NAMALWA (cell line): ENCODE measurements at regions not wholly inside any gene's neighbourhood (a gene's known extent, or its start where the extent isn't known, plus 50 kb on each side); places are given as distances from the start of the nearest gene placed in this dataset.
"Not testable (repeated sequence)": the region's sequence is repeated elsewhere in the genome, so short reads cannot be mapped to it uniquely, and the experiment has no call there.

Source experiments
- DNase-seq: peaks from one replicate; pipeline ENCODE4 v3.0.0-alpha.2; 2015; ENCODE audit warnings: low spot score

DNA sequence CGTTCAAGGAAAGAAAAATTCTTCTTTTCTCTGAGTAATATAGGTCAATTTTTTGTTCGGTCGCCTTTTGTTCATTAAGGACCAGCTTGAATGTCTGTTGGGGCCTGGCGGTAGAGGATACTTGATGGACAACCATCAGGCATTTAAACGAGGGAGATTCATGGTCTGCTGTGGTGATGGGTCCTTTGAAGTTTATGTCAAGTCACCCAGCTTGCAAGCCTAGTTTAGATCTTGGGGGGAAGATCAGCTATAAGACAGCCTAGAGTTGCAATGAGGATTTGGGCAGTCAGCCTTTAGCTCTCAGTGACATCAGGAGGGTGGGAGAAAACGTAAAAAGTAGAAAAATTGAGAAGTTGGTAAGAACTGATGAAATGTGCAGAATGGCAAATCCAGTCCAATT lies 80.2 kb upstream of the SPRY4 start:
- no peak for DNase-seq

DNA sequence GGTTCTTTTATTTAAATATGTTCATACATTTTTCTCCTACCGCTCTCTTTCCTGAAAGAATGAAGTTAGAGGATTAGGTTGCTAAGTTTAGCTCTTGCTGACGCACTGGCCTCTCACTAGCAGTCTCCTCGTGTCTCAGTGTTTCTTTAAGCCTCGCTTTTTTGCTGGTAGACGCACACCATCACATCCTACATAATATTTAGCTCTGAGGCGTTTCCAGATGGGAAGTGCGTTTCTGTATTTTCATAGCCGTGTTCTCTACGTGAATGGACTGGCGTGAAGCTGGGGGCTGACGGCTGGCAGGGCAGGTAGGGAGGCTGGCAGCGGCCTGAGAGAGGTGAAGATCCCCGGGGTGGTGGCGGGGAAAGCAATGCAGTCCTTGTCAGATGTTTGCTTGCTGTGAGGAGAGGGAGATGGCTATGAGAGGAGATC lies 79.2 kb upstream of the SPRY4 start:
- DNase-seq = no peak

GRCh38 chr5:142403583-142403982 lies 78.8 kb upstream of the SPRY4 start:
- no peak for DNase-seq

- no peak for DNase-seq
Measured at GRCh38 chr5:142402752-142403318, 78.0 kb upstream of the SPRY4 start.

GRCh38 chr5:142400415-142400814 lies 75.6 kb upstream of the SPRY4 start:
- no peak for DNase-seq

- no peak for DNase-seq
Measured at GRCh38 chr5:142399891-142400290, 75.1 kb upstream of the SPRY4 start.

DNA sequence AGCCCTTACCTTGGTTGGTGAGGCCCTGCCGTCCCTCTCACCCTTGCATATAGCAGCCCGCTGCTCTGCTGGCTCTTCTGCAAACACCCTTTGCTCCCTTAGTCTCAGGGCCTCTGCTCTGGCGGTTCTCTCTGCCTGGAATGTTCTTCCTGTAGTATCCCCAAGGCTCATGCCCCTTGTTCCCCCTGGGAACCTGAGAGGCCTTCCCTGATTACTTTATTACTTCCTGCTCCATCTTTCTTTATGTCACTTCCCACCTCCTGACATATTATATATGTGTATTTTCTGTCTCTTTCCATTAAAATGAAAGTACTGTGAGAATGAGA lies 73.9 kb upstream of the SPRY4 start:
- DNase-seq = no peak

GRCh38 chr5:142398011-142398729 lies 73.3 kb upstream of the SPRY4 start:
- not testable (repeated sequence) for DNase-seq

DNA sequence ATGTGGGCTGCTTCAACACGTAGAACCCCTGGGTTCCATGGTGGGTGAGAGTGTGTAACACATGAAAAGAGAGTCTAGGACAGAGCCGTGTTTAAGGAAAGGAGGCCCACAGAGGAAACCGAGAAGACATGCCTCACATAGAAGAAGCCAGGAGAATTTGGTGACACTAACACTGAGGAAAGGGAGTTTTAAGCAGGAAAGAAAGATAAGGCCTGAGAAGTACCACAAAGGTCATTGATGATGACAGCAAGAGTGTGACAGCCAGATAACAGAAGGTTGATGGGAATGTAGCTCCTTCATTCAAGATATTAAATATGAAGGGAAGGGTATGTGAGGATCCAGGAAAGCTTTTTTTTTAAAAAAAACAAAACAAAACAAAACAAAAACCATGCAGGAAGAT lies 72.4 kb upstream of the SPRY4 start:
- no peak for DNase-seq

- DNase-seq = peak; percentile 19
Measured at GRCh38 chr5:142396436-142397038, 71.7 kb upstream of the SPRY4 start.

GRCh38 chr5:142395334-142395733 lies 70.5 kb upstream of the SPRY4 start:
- no peak for DNase-seq

DNA sequence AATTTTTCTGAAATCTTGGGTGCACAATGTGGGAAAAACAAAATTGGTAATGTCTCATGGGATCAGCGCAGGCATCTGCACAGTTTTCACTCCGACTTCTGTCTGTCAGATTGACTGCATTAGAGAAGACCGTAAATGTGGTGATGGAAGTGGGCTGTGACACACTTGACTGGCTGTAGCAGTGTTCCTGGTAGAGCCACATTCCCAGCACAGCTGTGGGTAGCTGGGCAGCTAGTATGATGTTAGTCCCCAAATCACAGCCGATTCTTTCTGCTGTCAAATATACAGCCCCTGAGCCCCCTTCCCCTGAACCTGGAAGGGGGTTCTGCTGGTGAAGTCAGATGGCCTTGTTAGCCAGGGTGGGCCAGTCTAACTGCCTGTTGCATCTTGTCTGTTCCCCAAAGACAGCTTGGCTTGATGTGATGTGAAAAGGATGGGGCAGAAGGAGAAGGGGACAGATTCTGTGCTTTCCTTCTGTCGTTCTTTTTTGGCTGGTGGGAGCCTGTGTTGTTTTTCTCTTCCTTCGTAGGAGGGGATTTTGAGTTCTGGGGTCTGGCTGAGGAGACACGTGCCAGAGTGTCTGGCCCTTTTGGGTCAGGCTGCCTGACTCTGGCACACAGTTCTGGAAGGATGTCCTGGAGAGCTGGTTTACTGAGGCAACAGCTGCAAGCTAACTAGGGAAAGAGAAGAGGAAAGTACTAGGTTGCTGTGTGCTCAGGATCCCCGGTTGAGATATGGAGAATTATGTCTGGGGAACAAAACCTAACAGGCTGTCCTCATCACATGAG lies 66.4 kb upstream of the SPRY4 start:
- no peak for DNase-seq

DNA sequence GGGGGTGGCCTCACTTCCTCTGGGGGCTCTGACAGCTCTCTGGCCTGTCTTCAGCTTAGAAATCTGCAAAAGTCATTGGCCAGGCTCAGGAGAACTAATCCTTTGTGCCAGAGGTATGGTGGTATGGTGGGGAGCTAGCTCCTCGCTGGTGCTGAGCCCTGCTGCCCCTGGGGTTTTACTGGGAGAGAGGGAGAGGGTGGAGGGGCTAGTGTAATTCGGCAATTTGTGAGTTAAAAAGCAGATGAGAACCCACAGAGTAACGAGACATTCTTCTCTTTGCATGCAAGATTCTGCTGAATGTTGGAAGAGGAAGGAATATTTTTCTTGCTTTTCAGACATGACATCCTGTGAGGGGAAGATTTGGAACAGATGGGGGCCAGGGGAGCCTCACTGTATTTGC lies 65.5 kb upstream of the SPRY4 start:
- DNase-seq = no peak

- no peak for DNase-seq
Measured at GRCh38 chr5:142388696-142389095, 63.9 kb upstream of the SPRY4 start.

DNA sequence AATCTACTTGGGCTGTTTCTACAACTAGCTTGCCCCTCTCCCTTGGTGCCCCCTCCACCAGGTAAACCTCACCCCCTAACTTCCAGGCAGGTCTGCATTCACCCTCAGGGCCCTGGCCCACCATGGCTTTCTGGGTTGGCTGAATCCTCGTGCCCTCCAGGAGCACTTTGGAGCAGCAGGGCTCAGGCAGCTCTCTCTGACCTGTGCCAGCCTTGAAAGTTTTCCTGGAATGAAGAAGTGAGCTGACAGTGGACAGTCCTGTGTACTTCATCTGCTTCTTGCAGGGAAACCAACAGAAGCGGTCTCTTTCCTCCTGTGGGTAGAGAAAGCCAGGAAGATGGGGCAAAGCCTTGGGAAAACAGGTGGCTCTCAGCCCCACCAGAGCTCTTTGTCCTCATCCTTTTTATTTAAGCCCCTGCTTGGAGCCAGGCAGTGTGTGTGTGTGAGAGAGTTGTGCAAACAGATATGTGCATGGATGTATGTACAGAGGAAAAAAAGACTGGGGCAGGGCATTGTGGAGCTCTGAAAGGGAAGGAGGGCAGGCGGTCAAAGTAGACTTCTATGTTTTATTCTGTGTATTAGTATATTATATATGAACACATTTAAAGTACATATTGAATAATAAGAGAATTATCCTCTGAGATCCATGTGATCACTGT lies 62.3 kb upstream of the SPRY4 start:
- DNase-seq = no peak

DNA sequence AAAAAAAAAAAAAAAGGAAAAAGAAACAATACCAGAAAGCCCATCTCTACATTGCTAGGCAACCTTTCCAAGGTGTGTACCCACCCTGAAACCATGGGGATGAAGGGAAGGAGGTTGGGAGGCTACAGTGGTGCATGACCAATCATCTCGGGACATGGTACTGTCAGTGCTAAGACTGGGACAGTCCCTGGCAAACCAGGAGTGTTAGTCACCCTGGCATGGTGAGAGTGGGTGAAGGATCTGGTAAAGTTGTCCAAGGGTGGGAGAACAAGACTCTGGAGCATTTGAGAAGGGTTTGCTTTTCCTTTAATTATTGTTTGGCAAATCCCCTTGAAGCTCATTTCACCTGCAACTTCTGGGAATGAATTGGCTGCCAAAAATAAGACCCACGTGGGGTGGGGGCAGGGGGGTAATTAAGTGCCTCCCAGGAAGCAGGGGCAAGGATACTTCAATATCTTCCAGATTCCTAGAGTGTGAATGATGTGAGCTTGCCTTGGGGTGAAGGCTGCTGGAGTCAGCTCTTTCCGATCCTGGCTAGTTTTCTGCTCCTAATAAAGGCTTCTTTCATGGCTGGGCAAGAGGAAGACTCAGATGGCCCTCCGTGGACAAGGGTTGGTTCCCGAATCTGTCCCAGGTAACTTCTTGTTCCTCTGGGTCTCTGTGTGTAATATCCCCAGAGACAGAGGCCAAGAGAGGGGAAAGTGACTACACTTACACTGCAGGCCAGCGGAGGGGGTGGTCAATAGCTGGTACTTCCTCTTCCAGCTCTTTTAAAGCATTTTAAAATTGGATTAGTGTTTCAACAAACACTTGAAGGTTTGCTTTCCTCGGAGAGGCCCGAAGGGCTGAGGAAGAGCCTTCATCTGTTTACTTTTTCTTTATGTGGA lies 61.6 kb upstream of the SPRY4 start:
- DNase-seq = no peak

DNA sequence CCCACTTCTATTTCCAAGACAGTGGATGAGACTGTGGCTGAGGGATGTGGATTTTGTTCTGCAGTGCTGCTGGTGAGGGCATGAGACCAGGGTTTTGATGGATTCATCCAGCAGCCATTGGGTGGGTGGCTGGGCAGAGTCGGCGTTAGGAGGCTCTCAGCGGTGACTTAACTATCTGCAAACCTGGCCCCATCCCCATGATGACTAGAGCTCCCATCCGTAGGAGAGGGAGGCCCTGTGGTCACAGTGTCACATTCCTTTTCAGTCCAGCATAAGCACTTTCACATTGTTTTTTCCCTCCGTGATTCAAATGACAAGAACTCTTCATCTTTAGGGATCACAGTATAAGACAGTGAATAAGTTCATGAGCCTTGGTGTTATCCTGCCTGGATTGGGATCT lies 60.4 kb upstream of the SPRY4 start:
- no peak for DNase-seq

DNA sequence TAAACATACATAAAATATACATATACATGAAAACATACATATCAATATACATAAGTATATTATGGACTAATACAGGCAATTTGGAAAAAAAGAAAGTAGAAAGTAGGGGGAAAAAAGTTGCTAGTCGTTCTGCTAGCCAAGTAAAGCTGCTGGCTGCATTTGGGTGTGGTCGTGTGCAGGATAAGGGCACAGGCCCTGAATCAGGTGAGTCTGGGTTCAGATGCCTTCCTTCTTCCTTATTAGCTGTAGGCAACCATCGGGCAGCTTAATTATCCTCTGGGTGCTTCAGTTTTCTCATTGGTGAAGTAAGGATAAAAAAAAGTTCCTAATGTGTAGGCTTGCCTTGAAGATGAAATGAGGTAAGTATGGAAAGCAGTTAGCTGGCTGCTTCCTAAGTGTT lies 59.2 kb upstream of the SPRY4 start:
- DNase-seq = no peak

DNA sequence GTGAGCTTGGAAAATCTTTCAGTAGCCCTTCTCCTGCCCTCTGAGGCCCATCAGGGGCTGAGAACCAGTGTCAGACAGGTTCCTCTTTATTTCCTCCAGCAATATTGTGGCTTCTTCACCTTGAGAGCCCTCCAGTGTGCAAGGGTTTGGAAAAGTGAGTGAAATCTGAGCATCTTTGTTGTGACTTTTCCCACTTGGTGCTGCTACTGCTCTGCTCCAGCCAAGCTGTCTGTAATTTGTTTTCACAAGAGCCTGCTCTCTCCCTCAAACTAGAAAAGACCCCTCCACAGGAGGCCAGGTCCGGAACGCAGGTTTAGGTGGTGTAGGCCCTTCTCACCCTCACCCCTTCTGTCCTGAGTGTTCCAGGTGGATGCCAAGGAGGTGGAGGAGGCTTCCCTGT lies 57.4 kb upstream of the SPRY4 start:
- no peak for DNase-seq

GRCh38 chr5:142378737-142379634 lies 54.2 kb upstream of the SPRY4 start:
- no peak for DNase-seq
